ENCODE measurements at regions not wholly inside any gene's neighbourhood (a gene's known extent, or its start where the extent isn't known, plus 50 kb on each side); places are given as distances from the start of the nearest gene placed in this dataset.

GRCh38 chr13:100811928-100812327 is 137.3 kb upstream of the TMTC4 start:
- Histone ChIP-seq H4K20me1 (replicated peaks; ENCODE audit: control insufficient read depth, insufficient read depth, low read length) (no peaks in the 10 kb centered on the region), H3K9me3 (replicated peaks; ENCODE audit: control insufficient read depth, insufficient read depth, low read depth, low read length) (no peaks in the 10 kb centered on the region), H3K36me3 (ENCODE audit: control insufficient read depth, insufficient read depth, low read length) (no peaks in the 10 kb centered on the region), H2AFZ (ENCODE audit: low read depth, low read length) (no peak overlapping the region), H3K27me3 (ENCODE audit: control insufficient read depth in 2 of 2, insufficient read depth in 2 of 2, low read length in 2 of 2) (no peaks in the 10 kb centered on the region), H3K9ac (ENCODE audit: insufficient read depth in 1 of 2, low read depth in 2 of 2, low read length in 2 of 2) (no peak overlapping the region), H3K9me1 (ENCODE audit: control insufficient read depth, insufficient read depth, low read length) (no peaks in the 10 kb centered on the region), H3K27ac (ENCODE audit: extremely low read depth, low read depth, low read length) (no peak overlapping the region), H3K4me3 (no peak overlapping the region), H3K4me1 (replicated peaks in 1 of 2; ENCODE audit: control insufficient read depth in 2 of 2, insufficient read depth in 2 of 2, low read length in 2 of 2) (no peaks in the 10 kb centered on the region), H3K79me2 (ENCODE audit: control insufficient read depth, insufficient read depth, low read length) (no peaks in the 10 kb centered on the region), H3K4me2 (ENCODE audit: insufficient read depth, low read length) (no peak overlapping the region)
- ChIA-PET CTCF (ENCODE audit: low intra/inter-chr PET ratio) (no interaction called here), POLR2A (interaction anchor here (1.0 kb wide), 1 partner anchor 54 kb away, joined by 3 read pairs; no protein-coding TSS in a partner anchor)
- no peak for TF ChIP-seq NR4A1 (CRISPR knock-in tag; IDR thresholded peaks at IDR 0.05)
- TF ChIP-seq NR4A1 (tag; IDR thresholded peaks at IDR 0.05) = no peak
- no peak for TF ChIP-seq SP1 (CRISPR knock-in tag; IDR thresholded peaks at IDR 0.05)
- TF ChIP-seq CCAR2 (IDR thresholded peaks at IDR 0.05; ENCODE audit: low read depth, low read length) = no peak
- TF ChIP-seq FOS (IDR thresholded peaks at IDR 0.05; ENCODE audit: extremely low read depth, insufficient read length) = no peak
- in situ Hi-C loops (cut with MboI) = no loop called here
- 0% methylated on average over 2 of the region's 2 CpGs for WGBS (ENCODE audit: insufficient coverage, low coverage, missing lambda C conversion rate)
- intact Hi-C loops (cut with micrococcal nuclease) = no loop called here
- DNase-seq (ENCODE audit: extremely low read depth in 1 of 4, low spot score in 3 of 4) (no peak), FAIRE-seq (no peak), ATAC-seq (no peak)
- BruUV-seq (replicated peaks) = no TSS peak

- Histone ChIP-seq H3K4me1 (replicated peaks in 1 of 2; ENCODE audit: control insufficient read depth in 2 of 2, insufficient read depth in 2 of 2, low read length in 2 of 2) (no peaks in the 10 kb centered on the region), H3K36me3 (ENCODE audit: control insufficient read depth, insufficient read depth, low read length) (no peaks in the 10 kb centered on the region), H4K20me1 (replicated peaks; ENCODE audit: control insufficient read depth, insufficient read depth, low read length) (no peaks in the 10 kb centered on the region), H3K79me2 (ENCODE audit: control insufficient read depth, insufficient read depth, low read length) (no peaks in the 10 kb centered on the region), H2AFZ (ENCODE audit: low read depth, low read length) (no peak overlapping the region), H3K9me1 (ENCODE audit: control insufficient read depth, insufficient read depth, low read length) (no peaks in the 10 kb centered on the region), H3K4me2 (ENCODE audit: insufficient read depth, low read length) (no peak overlapping the region), H3K9me3 (replicated peaks; ENCODE audit: control insufficient read depth, insufficient read depth, low read depth, low read length) (no peaks in the 10 kb centered on the region), H3K27me3 (ENCODE audit: control insufficient read depth in 2 of 2, insufficient read depth in 2 of 2, low read length in 2 of 2) (no peaks in the 10 kb centered on the region), H3K9ac (ENCODE audit: insufficient read depth in 1 of 2, low read depth in 2 of 2, low read length in 2 of 2) (no peak overlapping the region), H3K27ac (ENCODE audit: extremely low read depth, low read depth, low read length) (no peak overlapping the region), H3K4me3 (no peak overlapping the region)
- BruUV-seq (replicated peaks) = no TSS peak
- FAIRE-seq (no peak), DNase-seq (ENCODE audit: extremely low read depth in 1 of 4, low spot score in 3 of 4) (no peak), ATAC-seq (no peak)
- in situ Hi-C loops (cut with MboI) (no loop called here), intact Hi-C loops (cut with micrococcal nuclease) (no loop called here)
- CTCF ChIA-PET (ENCODE audit: low intra/inter-chr PET ratio) = no interaction called here
- POLR2A ChIA-PET = no interaction called here
- 0% methylated on average over 12 of the region's 14 CpGs for WGBS (ENCODE audit: insufficient coverage, low coverage, missing lambda C conversion rate)
- TF ChIP-seq HMG20A (CRISPR knock-in tag; conservative IDR thresholded peaks at IDR 0.05) = no peak
- no peak for TF ChIP-seq HNRNPK (IDR thresholded peaks at IDR 0.05; ENCODE audit: low read depth, low read length, poor library complexity, severe bottlenecking)
- TF ChIP-seq GATA2 (CRISPR knock-in tag; IDR thresholded peaks at IDR 0.05) = no peak
- TF ChIP-seq MYNN (IDR thresholded peaks at IDR 0.05) = no peak
- TF ChIP-seq MYNN (CRISPR knock-in tag; IDR thresholded peaks at IDR 0.05) = no peak
- TF ChIP-seq SRSF7 (optimal IDR thresholded peaks at IDR 0.05; ENCODE audit: low read depth, low read length) = no peak
- TF ChIP-seq, protein P1, sequence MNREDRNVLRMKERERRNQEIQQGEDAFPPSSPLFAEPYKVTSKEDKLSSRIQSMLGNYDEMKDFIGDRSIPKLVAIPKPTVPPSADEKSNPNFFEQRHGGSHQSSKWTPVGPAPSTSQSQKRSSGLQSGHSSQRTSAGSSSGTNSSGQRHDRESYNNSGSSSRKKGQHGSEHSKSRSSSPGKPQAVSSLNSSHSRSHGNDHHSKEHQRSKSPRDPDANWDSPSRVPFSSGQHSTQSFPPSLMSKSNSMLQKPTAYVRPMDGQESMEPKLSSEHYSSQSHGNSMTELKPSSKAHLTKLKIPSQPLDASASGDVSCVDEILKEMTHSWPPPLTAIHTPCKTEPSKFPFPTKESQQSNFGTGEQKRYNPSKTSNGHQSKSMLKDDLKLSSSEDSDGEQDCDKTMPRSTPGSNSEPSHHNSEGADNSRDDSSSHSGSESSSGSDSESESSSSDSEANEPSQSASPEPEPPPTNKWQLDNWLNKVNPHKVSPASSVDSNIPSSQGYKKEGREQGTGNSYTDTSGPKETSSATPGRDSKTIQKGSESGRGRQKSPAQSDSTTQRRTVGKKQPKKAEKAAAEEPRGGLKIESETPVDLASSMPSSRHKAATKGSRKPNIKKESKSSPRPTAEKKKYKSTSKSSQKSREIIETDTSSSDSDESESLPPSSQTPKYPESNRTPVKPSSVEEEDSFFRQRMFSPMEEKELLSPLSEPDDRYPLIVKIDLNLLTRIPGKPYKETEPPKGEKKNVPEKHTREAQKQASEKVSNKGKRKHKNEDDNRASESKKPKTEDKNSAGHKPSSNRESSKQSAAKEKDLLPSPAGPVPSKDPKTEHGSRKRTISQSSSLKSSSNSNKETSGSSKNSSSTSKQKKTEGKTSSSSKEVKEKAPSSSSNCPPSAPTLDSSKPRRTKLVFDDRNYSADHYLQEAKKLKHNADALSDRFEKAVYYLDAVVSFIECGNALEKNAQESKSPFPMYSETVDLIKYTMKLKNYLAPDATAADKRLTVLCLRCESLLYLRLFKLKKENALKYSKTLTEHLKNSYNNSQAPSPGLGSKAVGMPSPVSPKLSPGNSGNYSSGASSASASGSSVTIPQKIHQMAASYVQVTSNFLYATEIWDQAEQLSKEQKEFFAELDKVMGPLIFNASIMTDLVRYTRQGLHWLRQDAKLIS (CRISPR knock-in tag; IDR thresholded peaks at IDR 0.05) = no peak
- TF ChIP-seq CCNT2 (IDR thresholded peaks at IDR 0.05; ENCODE audit: borderline replicate concordance, extremely low read depth, insufficient read length, low read depth, low read length) = no peak
Observed at GRCh38 chr13:100811024-100811865, 136.7 kb upstream of the TMTC4 start.
